H1 (cell line): ENCODE measurements at regions not wholly inside any gene's neighbourhood (a gene's known extent, or its start where the extent isn't known, plus 50 kb on each side); places are given as distances from the start of the nearest gene placed in this dataset.

Experiments used
- CTCF ChIA-PET: fragments of 300-600 bp; sonication (Branson Sonifier 250); formaldehyde crosslinking; loops from one replicate; lab custom pipeline; 2021; ENCODE audit not compliant: partially characterized antibody; lab: Charles Lee
- POLR2A ChIA-PET: fragments of 300-600 bp; sonication (Branson Sonifier 250); formaldehyde crosslinking; loops from one replicate; lab custom pipeline; 2021; ENCODE audit warnings: inconsistent platforms; ENCODE audit not compliant: partially characterized antibody; lab: Charles Lee
- DNase-seq, 2 experiments: peaks; one replicate each; pipeline versions ENCODE4 v3.0.0 to v3.0.0-alpha.2; 2010 to 2022; ENCODE audit warnings: low spot score in 2 of 2, low read depth in 1 of 2, mixed read lengths in 1 of 2
- FAIRE-seq: peaks from 2 replicates; lab custom pipeline; 2011; peaks lifted over from hg19 to GRCh38; lab: Jason Lieb, UNC
- H2AFZ ChIP-seq: 2 replicates; pipeline ENCODE4 v1.8.1; 2012; ENCODE audit warnings: low read length, inconsistent platforms
- H2AK5ac ChIP-seq: 2 replicates; pipeline ENCODE4 v1.6.1; 2013; ENCODE audit warnings: low read depth, low read length
- H2BK120ac ChIP-seq: replicated peaks from 2 replicates; pipeline ENCODE3; 2013; ENCODE audit warnings: low read depth, low read length, inconsistent platforms
- H2BK12ac ChIP-seq: 2 replicates; pipeline ENCODE4 v1.6.1; 2013; ENCODE audit warnings: low read depth, low read length
- H2BK15ac ChIP-seq: 2 replicates; pipeline ENCODE4 v1.6.1; 2013; ENCODE audit warnings: low read length
- H2BK20ac ChIP-seq: 2 replicates; pipeline ENCODE4 v1.6.1; 2013; ENCODE audit warnings: low read length
- H2BK5ac ChIP-seq: 2 replicates; pipeline ENCODE4 v1.6.1; 2013; ENCODE audit warnings: low read depth, low read length
- H3K14ac ChIP-seq: 2 replicates; pipeline ENCODE4 v1.6.1; 2013; ENCODE audit warnings: inconsistent platforms; ENCODE audit not compliant: insufficient read length
- H3K18ac ChIP-seq: 2 replicates; pipeline ENCODE4 v1.6.1; 2013; ENCODE audit warnings: low read length; ENCODE audit errors: extremely low read depth
- H3K23ac ChIP-seq: 2 replicates; pipeline ENCODE4 v1.6.1; 2013; ENCODE audit warnings: inconsistent platforms; ENCODE audit not compliant: insufficient read length
- H3K23me2 ChIP-seq: 2 replicates; pipeline ENCODE4 v1.6.1; 2013; ENCODE audit warnings: low read depth, low read length
- H3K27ac ChIP-seq: 2 replicates; pipeline ENCODE4 v1.6.1; 2011; ENCODE audit warnings: low read depth, low read length, inconsistent platforms
- H3K27me3 ChIP-seq, 4 experiments: replicated peaks in 1 of 4; 1 replicate in 1 of 4; 2 replicates in 3 of 4; pipeline versions ENCODE4 v1.6.1 to v1.8.1; 2011 to 2013; ENCODE audit warnings: low read length in 3 of 4, mild to moderate bottlenecking in 3 of 4, inconsistent platforms in 2 of 4, mixed read lengths in 2 of 4, moderate library complexity in 1 of 4; ENCODE audit not compliant: control insufficient read depth in 3 of 4, insufficient read depth in 3 of 4; ENCODE audit errors: extremely low read depth in 1 of 4
- H3K36me3 ChIP-seq, 4 experiments: 2 replicates each; pipeline versions ENCODE4 v1.6.1 to v1.8.1; 2011 to 2013; ENCODE audit warnings: mild to moderate bottlenecking in 4 of 4, low read length in 3 of 4, moderate library complexity in 2 of 4, control low read depth in 1 of 4, inconsistent platforms in 1 of 4; ENCODE audit not compliant: insufficient read depth in 4 of 4, control insufficient read depth in 2 of 4
- H3K4ac ChIP-seq: replicated peaks from 2 replicates; pipeline ENCODE3; 2013; ENCODE audit warnings: low read length, low read depth, mixed read lengths, inconsistent platforms; ENCODE audit not compliant: insufficient read length
- H3K4me1 ChIP-seq, 4 experiments: replicated peaks in 1 of 4; 1 replicate in 1 of 4; 2 replicates in 3 of 4; pipeline versions ENCODE4 v1.6.1 to v1.8.1; 2011 to 2013; ENCODE audit warnings: low read length in 3 of 4, inconsistent platforms in 2 of 4, mixed read lengths in 1 of 4; ENCODE audit not compliant: insufficient read depth in 4 of 4, control insufficient read depth in 3 of 4
- H3K4me2 ChIP-seq, 2 experiments: 2 replicates each; pipeline versions ENCODE4 v1.6.1 to v1.8.1; 2011 to 2013; ENCODE audit warnings: low read depth in 2 of 2, low read length in 2 of 2, control low read depth in 1 of 2, inconsistent platforms in 1 of 2, mild to moderate bottlenecking in 1 of 2; ENCODE audit not compliant: insufficient read depth in 1 of 2
- H3K4me3 ChIP-seq, 4 experiments: fragments of 200-600, 300-600 bp in 1 of 4; sonication (generic), shearing (Covaris generic), sonication (Bioruptor Twin) in 1 of 4; 2 replicates each; pipeline versions ENCODE4 v1.5.1 to v1.8.1; 2011 to 2016; ENCODE audit warnings: low read length in 4 of 4, low read depth in 3 of 4, control low read depth in 2 of 4, inconsistent platforms in 2 of 4, mild to moderate bottlenecking in 2 of 4, mixed read lengths in 1 of 4, moderate library complexity in 1 of 4; ENCODE audit not compliant: insufficient read depth in 2 of 4; ENCODE audit errors: extremely low read depth in 1 of 4
- H3K56ac ChIP-seq: replicated peaks from 2 replicates; pipeline ENCODE3; 2013; ENCODE audit warnings: low read depth, mild to moderate bottlenecking, mixed read lengths, low read length, inconsistent platforms; ENCODE audit not compliant: insufficient read length
- H3K79me1 ChIP-seq: 2 replicates; pipeline ENCODE4 v1.6.1; 2013; ENCODE audit warnings: low read depth, low read length, control low read depth
- H3K79me2 ChIP-seq, 2 experiments: 2 replicates each; pipeline versions ENCODE4 v1.6.1 to v1.8.1; 2012 to 2013; ENCODE audit warnings: low read length in 2 of 2, mild to moderate bottlenecking in 2 of 2, inconsistent platforms in 1 of 2; ENCODE audit not compliant: insufficient read depth in 2 of 2, control insufficient read depth in 1 of 2
- H3K9ac ChIP-seq, 4 experiments: replicated peaks in 1 of 4; 1 replicate in 1 of 4; 2 replicates in 3 of 4; pipeline versions ENCODE4 v1.6.1 to v1.8.1; 2011 to 2013; ENCODE audit warnings: low read depth in 3 of 4, low read length in 3 of 4, control low read depth in 2 of 4, mild to moderate bottlenecking in 2 of 4, moderate library complexity in 2 of 4, inconsistent platforms in 1 of 4; ENCODE audit errors: extremely low read depth in 1 of 4
- H3K9me3 ChIP-seq, 2 experiments: 2 replicates each; pipeline versions ENCODE4 v1.6.1 to v1.8.1; 2012 to 2013; ENCODE audit warnings: mild to moderate bottlenecking in 2 of 2, moderate library complexity in 2 of 2, control low read depth in 1 of 2, inconsistent platforms in 1 of 2, low read depth in 1 of 2, low read length in 1 of 2, mixed read lengths in 1 of 2; ENCODE audit not compliant: insufficient read depth in 2 of 2
- H4K20me1 ChIP-seq, 2 experiments: replicated peaks in 1 of 2; 2 replicates each; pipeline versions ENCODE3 to v1.8.1; 2011 to 2013; ENCODE audit warnings: inconsistent platforms in 2 of 2, low read length in 2 of 2, mild to moderate bottlenecking in 1 of 2; ENCODE audit not compliant: insufficient read depth in 2 of 2, control insufficient read depth in 1 of 2
- H4K5ac ChIP-seq: 2 replicates; pipeline ENCODE4 v1.6.1; 2013; ENCODE audit warnings: low read length, low read depth, mixed read lengths, inconsistent platforms; ENCODE audit not compliant: insufficient read length
- H4K8ac ChIP-seq: 2 replicates; pipeline ENCODE4 v1.8.0; 2013; ENCODE audit warnings: mild to moderate bottlenecking, moderate library complexity, low read length, inconsistent platforms; ENCODE audit not compliant: insufficient read depth; ENCODE audit errors: extremely low read depth
- H4K91ac ChIP-seq: replicated peaks from 2 replicates; pipeline ENCODE3; 2013; ENCODE audit warnings: low read length, mixed read lengths, inconsistent platforms; ENCODE audit not compliant: insufficient read length
- CBX5 ChIP-seq: fragments of 300-800, 300-1000 bp; sonication (generic); IDR thresholded peaks from 2 replicates; pipeline ENCODE4 v1.7.1; 2016; ENCODE audit warnings: antibody characterized with exemption, low read length, low read depth
- CHD1 ChIP-seq: IDR thresholded peaks from 2 replicates; pipeline ENCODE4 v1.6.1; 2012; ENCODE audit warnings: low read depth, low read length, improper control_type of control experiment
- E2F6 ChIP-seq: IDR thresholded peaks from 2 replicates; pipeline ENCODE4 v1.6.1; 2012; ENCODE audit warnings: inconsistent platforms
- POLR2A ChIP-seq, 2 experiments: IDR thresholded peaks; 1 replicate in 1 of 2; 2 replicates in 1 of 2; pipeline ENCODE4 v1.6.1; 2011; ENCODE audit warnings: low read depth in 2 of 2, low read length in 2 of 2, mild to moderate bottlenecking in 2 of 2; ENCODE audit errors: control extremely low read depth in 1 of 2
- RFX5 ChIP-seq: IDR thresholded peaks from 2 replicates; pipeline ENCODE4 v1.6.1; 2011; ENCODE audit warnings: low read depth, low read length, improper control_type of control experiment, borderline replicate concordance
- SUZ12 ChIP-seq: fragments of 200-600 bp; sonication (generic); IDR thresholded peaks from 2 replicates; pipeline ENCODE4 v1.6.1; 2012; ENCODE audit warnings: mild to moderate bottlenecking, inconsistent platforms, low read length, moderate library complexity, mixed read lengths
- WGBS, 2 experiments: shearing (Covaris generic) in 1 of 2; methylation state at CpG; one replicate each; pipeline versions ENCODE4 v1.1.6 to v1.1.7; 2013 to 2015; ENCODE audit warnings: low lambda C conversion rate in 2 of 2, mixed read lengths in 2 of 2, inconsistent platforms in 1 of 2, low coverage in 1 of 2, missing lambda C conversion rate in 1 of 2; ENCODE audit not compliant: insufficient replicate concordance in 2 of 2, insufficient coverage in 1 of 2, insufficient read length in 1 of 2; ENCODE audit errors: extremely low coverage in 1 of 2, missing lambda C conversion rate in 1 of 2; 5-methylcytosine and 5-hydroxymethylcytosine counted together

GRCh38 chr10:125222515-125223308 is 62.3 kb upstream of the CTBP2 start:
- H2AFZ ChIP-seq, result no peak overlapping the region
- H2BK20ac ChIP-seq, result no peak overlapping the region
- H3K4ac ChIP-seq, result no peak overlapping the region
- H3K27ac ChIP-seq, result no peak overlapping the region
- H3K56ac ChIP-seq, result no peak overlapping the region
- POLR2A ChIA-PET, result interaction anchor here (1.2 kb wide), 1 partner anchor 60 kb away, joined by 3 read pairs; no protein-coding TSS in a partner anchor
- H3K79me2 ChIP-seq, result no peaks in the 10 kb centered on the region
- peak overlapping the region; percentile 63; the same call in 1 of the 2 replicates for H4K8ac ChIP-seq
- peak in 1 of 2 experiments; percentile 44 for DNase-seq
- no peak overlapping the region for H2BK120ac ChIP-seq
- H3K14ac ChIP-seq, result no peak overlapping the region
- peak overlapping the region; percentile 62 for H4K91ac ChIP-seq
- H2BK12ac ChIP-seq, result no peak overlapping the region; the same call in 1 of the 2 replicates
- FAIRE-seq, result no peak
- H3K23me2 ChIP-seq, result no peaks in the 10 kb centered on the region
- no peak overlapping the region for H3K23ac ChIP-seq
- no peaks in the 10 kb centered on the region for H4K20me1 ChIP-seq
- no peaks in the 10 kb centered on the region for H3K79me1 ChIP-seq
- WGBS, 2 experiments, result 89% methylated on average over 16 of the region's 16 CpGs; no CpG with 5 or more reads in 1 of the 2 experiments
- H2BK15ac ChIP-seq, result no peak overlapping the region
- H2BK5ac ChIP-seq, result no peak overlapping the region
- no peaks in the 10 kb centered on the region for H3K9me3 ChIP-seq
- CTCF ChIA-PET, result interaction anchor here (0.9 to 1.4 kb wide), 3 partner anchors 120 to 226 kb away, joined by 3 to 4 read pairs (median 3); no protein-coding TSS in a partner anchor
- peaks cover 0 to 4% (median under 1%) of the 10 kb centered on the region in 4 experiments; a peak in 1 of 7 replicates for H3K4me1 ChIP-seq
- H3K18ac ChIP-seq, result no peak overlapping the region
- H3K9ac ChIP-seq, result no peak overlapping the region
- no peak overlapping the region for H4K5ac ChIP-seq
- no peaks in the 10 kb centered on the region for H3K36me3 ChIP-seq
- H3K4me2 ChIP-seq, result no peak overlapping the region
- no peak overlapping the region for H2AK5ac ChIP-seq
- no peaks in the 10 kb centered on the region; a peak in 1 of 7 replicates for H3K27me3 ChIP-seq
- H3K4me3 ChIP-seq, result no peak overlapping the region
- no peak for TF ChIP-seq E2F6
- no peak for TF ChIP-seq CHD1
- TF ChIP-seq SUZ12, result no peak
- no peak for TF ChIP-seq POLR2A (IDR thresholded peaks at IDR 0.05; ENCODE audit: control extremely low read depth in 1 of 2, low read depth in 2 of 2, low read length in 2 of 2)
- TF ChIP-seq CBX5, result no peak
- TF ChIP-seq RFX5, result no peak
